ENCODE measurements at regions not wholly inside any gene's neighbourhood (a gene's known extent, or its start where the extent isn't known, plus 50 kb on each side); places are given as distances from the start of the nearest gene placed in this dataset.

DNA sequence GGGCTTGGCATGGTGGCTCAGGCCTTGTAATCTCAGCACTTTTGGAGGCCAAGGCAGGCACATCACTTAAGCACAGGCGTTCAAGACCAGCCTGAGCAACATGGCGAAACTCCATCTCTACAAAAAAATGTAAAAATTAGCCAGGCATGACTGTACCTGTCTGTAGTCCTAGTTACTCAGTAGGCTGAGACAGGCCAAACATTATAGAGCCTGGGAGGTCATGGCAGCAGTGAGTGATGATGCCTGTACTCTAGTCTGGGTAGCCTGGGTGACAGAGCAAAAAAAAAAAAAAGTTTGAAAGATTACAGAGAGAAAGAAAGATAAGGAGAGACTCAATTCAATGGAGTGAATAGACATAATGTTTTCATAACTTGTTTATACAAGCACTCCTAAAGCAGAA lies 556.5 kb upstream of the BRINP3 start (continued):
- TF ChIP-seq ESRRA (CRISPR knock-in tag; IDR thresholded peaks at IDR 0.05; ENCODE audit: borderline replicate concordance) (no peak), RELA (CRISPR knock-in tag; IDR thresholded peaks at IDR 0.05; ENCODE audit: borderline replicate concordance) (no peak)
- TF ChIP-seq, protein P1, sequence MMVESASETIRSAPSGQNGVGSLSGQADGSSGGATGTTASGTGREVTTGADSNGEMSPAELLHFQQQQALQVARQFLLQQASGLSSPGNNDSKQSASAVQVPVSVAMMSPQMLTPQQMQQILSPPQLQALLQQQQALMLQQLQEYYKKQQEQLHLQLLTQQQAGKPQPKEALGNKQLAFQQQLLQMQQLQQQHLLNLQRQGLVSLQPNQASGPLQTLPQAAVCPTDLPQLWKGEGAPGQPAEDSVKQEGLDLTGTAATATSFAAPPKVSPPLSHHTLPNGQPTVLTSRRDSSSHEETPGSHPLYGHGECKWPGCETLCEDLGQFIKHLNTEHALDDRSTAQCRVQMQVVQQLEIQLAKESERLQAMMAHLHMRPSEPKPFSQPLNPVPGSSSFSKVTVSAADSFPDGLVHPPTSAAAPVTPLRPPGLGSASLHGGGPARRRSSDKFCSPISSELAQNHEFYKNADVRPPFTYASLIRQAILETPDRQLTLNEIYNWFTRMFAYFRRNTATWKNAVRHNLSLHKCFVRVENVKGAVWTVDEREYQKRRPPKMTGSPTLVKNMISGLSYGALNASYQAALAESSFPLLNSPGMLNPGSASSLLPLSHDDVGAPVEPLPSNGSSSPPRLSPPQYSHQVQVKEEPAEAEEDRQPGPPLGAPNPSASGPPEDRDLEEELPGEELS (CRISPR knock-in tag; IDR thresholded peaks at IDR 0.05) = no peak
- TF ChIP-seq, protein P2, sequence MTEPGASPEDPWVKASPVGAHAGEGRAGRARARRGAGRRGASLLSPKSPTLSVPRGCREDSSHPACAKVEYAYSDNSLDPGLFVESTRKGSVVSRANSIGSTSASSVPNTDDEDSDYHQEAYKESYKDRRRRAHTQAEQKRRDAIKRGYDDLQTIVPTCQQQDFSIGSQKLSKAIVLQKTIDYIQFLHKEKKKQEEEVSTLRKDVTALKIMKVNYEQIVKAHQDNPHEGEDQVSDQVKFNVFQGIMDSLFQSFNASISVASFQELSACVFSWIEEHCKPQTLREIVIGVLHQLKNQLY (CRISPR knock-in tag; IDR thresholded peaks at IDR 0.05) = no peak

DNA sequence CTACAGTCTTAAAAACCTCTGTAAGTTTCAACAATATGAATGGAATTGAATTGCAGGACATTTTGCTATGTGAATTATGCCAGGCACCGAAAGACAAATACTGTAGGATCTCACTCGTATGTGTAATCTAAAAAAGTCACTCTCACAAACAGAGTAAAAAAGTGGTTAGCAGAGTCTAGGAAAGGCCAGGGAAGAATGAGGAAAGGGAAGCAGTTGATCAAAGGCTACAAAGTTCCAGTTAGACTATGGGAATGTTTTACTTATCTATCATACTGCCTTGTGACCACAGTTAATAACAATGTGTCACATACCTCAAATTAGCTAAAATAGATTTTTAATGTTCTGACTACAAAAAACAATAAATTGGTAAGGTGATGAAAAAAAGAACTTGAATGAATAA lies 565.4 kb upstream of the BRINP3 start:
- H3K4me1 Mint-ChIP-seq = no peaks in the 10 kb centered on the region
- DNase-seq (ENCODE audit: low spot score) (no peak), ATAC-seq (no peak)
- CTCF ChIA-PET = no interaction called here
- no peaks in the 10 kb centered on the region for H3K36me3 Mint-ChIP-seq
- H3K27ac Mint-ChIP-seq = no peak overlapping the region
- TF ChIP-seq ESRRA (CRISPR knock-in tag; IDR thresholded peaks at IDR 0.05; ENCODE audit: borderline replicate concordance) (no peak), TEAD1 (CRISPR knock-in tag; IDR thresholded peaks at IDR 0.05) (no peak), NR2C2 (CRISPR knock-in tag; IDR thresholded peaks at IDR 0.05) (no peak)
- TF ChIP-seq, protein P3, sequence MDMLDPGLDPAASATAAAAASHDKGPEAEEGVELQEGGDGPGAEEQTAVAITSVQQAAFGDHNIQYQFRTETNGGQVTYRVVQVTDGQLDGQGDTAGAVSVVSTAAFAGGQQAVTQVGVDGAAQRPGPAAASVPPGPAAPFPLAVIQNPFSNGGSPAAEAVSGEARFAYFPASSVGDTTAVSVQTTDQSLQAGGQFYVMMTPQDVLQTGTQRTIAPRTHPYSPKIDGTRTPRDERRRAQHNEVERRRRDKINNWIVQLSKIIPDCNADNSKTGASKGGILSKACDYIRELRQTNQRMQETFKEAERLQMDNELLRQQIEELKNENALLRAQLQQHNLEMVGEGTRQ (CRISPR knock-in tag; IDR thresholded peaks at IDR 0.05) = no peak
- peaks cover 8% of the 10 kb centered on the region for H3K9me3 Mint-ChIP-seq
- POLR2A ChIA-PET = no interaction called here
- peaks cover 1% of the 10 kb centered on the region; the same call in 1 of the 2 replicates for H3K27me3 Mint-ChIP-seq (ENCODE audit: low read depth)
- H3K4me3 Mint-ChIP-seq = no peak overlapping the region

DNA sequence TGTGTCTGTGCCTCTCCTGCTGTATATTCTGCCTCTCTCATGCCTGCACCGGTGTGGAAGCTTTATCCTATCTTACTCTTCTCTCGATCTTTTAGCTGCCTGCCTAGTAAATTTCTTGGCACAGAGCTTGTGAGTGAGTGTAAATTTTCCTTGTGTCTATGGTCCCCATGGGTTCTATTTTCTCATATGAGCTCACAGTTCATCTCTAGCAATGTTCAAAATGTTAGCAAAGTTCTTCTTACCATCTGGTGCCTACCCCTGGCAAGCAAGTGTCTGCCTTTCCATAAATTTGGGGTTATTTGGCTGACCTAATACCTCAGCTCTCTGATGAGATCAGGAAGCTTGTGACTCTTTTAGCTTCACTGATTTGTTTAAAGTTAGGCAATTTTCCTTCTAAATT lies 572.1 kb upstream of the BRINP3 start:
- Mint-ChIP-seq H3K27ac (no peak overlapping the region), H3K4me1 (no peaks in the 10 kb centered on the region), H3K36me3 (no peaks in the 10 kb centered on the region), H3K9me3 (no peaks in the 10 kb centered on the region), H3K27me3 (ENCODE audit: low read depth) (peaks cover 2% of the 10 kb centered on the region; the same call in 1 of the 2 replicates), H3K4me3 (no peak overlapping the region)
- POLR2A ChIA-PET = interaction anchor here (0.6 kb wide), 1 partner anchor 456 kb away, joined by 3 read pairs; no protein-coding TSS in a partner anchor
- DNase-seq (ENCODE audit: low spot score) = no peak
- TF ChIP-seq ELF4 (CRISPR knock-in tag; IDR thresholded peaks at IDR 0.05; ENCODE audit: low read depth) (no peak), FOXK1 (CRISPR knock-in tag; IDR thresholded peaks at IDR 0.05) (no peak), ZNF416 (CRISPR knock-in tag; IDR thresholded peaks at IDR 0.05) (no peak), ZNF138 (CRISPR knock-in tag; conservative IDR thresholded peaks at IDR 0.05) (no peak), RELA (CRISPR knock-in tag; IDR thresholded peaks at IDR 0.05; ENCODE audit: borderline replicate concordance) (no peak), TEAD1 (CRISPR knock-in tag; IDR thresholded peaks at IDR 0.05) (no peak), SP1 (CRISPR knock-in tag; conservative IDR thresholded peaks at IDR 0.05) (no peak)
- TF ChIP-seq, protein P2 (CRISPR knock-in tag; IDR thresholded peaks at IDR 0.05) = no peak
- TF ChIP-seq, protein P3 (CRISPR knock-in tag; IDR thresholded peaks at IDR 0.05) = no peak
- TF ChIP-seq, protein P4, sequence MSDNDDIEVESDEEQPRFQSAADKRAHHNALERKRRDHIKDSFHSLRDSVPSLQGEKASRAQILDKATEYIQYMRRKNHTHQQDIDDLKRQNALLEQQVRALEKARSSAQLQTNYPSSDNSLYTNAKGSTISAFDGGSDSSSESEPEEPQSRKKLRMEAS (CRISPR knock-in tag; IDR thresholded peaks at IDR 0.05) = no peak
- TF ChIP-seq, protein P5, sequence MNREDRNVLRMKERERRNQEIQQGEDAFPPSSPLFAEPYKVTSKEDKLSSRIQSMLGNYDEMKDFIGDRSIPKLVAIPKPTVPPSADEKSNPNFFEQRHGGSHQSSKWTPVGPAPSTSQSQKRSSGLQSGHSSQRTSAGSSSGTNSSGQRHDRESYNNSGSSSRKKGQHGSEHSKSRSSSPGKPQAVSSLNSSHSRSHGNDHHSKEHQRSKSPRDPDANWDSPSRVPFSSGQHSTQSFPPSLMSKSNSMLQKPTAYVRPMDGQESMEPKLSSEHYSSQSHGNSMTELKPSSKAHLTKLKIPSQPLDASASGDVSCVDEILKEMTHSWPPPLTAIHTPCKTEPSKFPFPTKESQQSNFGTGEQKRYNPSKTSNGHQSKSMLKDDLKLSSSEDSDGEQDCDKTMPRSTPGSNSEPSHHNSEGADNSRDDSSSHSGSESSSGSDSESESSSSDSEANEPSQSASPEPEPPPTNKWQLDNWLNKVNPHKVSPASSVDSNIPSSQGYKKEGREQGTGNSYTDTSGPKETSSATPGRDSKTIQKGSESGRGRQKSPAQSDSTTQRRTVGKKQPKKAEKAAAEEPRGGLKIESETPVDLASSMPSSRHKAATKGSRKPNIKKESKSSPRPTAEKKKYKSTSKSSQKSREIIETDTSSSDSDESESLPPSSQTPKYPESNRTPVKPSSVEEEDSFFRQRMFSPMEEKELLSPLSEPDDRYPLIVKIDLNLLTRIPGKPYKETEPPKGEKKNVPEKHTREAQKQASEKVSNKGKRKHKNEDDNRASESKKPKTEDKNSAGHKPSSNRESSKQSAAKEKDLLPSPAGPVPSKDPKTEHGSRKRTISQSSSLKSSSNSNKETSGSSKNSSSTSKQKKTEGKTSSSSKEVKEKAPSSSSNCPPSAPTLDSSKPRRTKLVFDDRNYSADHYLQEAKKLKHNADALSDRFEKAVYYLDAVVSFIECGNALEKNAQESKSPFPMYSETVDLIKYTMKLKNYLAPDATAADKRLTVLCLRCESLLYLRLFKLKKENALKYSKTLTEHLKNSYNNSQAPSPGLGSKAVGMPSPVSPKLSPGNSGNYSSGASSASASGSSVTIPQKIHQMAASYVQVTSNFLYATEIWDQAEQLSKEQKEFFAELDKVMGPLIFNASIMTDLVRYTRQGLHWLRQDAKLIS (CRISPR knock-in tag; IDR thresholded peaks at IDR 0.05; ENCODE audit: borderline replicate concordance) = no peak
- no peak for ATAC-seq
- CTCF ChIA-PET = no interaction called here
